Activated gamma-delta T cell (primary cell): ENCODE measurements at regions not wholly inside any gene's neighbourhood (a gene's known extent, or its start where the extent isn't known, plus 50 kb on each side); places are given as distances from the start of the nearest gene placed in this dataset.

Experiments used
- DNase-seq: peaks from one replicate; lab custom pipeline; 2025; lab: John Stamatoyannopoulos, UW

- DNase-seq = no peak
Measured at GRCh38 chr11:127304634-127305033, 304.1 kb upstream of the KIRREL3 start.

DNA sequence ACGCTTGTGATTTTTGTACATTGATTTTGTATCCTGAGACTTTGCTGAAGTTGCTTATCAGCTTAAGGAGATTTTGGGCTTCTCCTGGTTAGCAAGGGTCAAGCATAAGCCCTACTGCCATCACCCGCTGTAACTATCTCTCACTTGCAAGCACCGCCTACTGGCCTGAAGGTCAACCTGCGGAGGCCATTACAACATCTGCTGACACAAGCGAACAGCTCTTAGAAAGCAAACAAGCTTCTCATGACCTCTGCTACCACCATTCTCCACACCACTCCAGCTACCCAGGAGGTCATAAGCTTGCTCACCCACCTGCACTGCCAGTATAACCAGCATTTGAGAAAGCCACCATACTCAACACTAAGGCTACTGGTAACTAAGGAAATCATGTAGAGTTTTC lies 288.4 kb upstream of the KIRREL3 start:
- no peak for DNase-seq

DNA sequence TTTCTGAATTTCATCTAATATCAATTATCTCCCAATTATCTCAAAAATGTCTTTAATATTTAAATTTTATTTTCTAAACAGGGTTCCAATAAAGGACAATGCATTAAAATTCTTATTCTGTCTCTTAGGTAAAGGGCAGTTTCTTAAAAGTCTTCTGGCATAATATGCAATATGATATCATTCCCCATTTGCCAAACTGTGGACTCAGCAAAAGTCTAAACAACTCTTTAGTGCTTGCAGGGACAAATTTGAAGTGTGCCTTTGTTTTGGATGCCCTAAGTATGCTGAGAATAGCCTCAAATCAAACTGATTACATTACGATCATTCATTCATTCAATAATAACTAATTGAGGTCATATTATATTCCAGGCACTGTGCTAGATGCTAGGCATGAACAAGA lies 281.0 kb upstream of the KIRREL3 start:
- no peak for DNase-seq

DNA sequence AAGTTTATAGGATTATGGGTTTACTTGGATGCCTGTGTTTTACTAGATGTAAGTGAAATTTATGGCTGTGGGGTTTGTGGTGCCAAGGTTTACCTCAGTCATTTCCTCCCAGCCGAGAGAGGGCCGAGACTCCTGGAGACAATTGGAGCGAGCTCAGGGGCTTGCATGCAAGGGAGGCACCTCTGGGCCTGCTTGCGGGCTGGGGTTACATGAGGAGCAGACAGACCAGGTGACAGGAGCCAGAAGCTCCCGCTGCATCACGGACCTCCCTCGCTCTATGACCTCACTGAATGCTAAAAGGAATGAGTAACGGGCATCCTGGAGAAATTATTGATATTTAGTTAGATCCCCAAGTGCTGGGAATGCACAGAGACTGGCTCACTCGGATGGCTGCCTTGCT lies 275.2 kb upstream of the KIRREL3 start:
- no peak for DNase-seq

DNA sequence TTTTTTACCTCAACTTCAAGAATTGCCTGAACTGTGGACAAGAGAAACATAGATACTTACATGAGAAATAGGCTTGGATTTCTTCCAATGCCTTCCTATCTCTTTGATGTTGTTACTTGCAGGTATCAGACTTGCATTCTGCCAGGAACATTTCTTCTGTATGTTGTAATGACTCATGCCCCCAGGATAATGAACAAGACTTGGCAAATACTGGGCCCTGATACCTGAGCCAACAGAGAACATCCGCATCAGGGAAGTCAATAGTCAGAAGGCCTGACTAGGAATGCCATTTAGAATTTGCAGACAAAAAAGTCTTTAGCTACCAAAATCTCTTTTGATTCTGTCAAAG lies 273.7 kb upstream of the KIRREL3 start:
- no peak for DNase-seq

DNA sequence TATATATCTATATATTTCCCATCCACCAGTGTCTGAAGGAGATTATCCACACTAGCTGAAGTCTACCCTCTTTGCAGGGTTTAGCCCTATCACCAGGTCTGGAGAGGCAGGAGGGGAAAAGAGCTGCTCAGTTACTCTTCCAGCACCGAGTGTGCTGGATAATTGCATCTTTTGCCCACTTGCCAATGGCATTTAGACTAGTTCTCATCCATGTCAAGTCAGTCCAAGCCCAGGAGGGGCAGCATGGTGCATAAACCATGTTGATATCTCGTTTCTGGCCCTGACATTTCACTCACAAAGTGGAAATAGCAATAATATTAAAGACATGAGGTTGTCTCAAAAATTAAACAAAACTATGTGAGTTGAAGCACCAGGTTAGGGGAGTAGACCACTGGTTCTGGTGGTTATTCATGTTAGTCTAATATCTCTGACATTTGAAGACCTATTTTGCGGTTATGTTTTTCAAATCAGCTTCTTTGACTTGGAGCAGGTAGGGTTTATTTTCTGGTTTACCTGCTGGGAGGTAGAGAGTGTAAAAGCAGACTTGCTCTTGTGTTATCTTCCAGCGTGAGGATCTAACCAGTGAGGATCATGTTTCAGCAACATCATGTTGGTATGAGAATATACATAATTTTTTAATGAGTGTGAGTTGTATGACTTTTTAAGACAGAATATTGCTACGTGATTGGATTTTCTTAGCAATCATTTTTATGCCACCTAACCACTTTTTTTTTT lies 273.2 kb upstream of the KIRREL3 start:
- DNase-seq = no peak

DNA sequence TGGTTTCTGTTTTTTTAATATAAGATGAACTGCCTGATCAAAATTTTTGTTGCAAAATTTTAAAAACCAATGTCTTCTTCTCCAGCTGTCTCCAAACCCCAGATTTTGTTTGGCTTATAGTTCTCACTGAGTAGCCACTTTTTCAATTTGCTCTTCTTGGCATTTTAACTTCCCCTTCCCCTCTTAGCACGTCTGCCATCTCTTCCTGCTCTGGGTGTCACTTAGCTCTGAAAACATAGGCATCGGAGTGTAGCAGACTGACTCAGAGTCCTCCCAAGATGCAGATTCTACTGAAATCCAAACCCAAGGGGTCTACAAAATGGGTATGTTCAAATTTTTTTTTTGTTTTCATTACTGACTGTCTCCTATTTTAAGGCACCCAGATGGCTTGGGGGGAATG lies 270.3 kb upstream of the KIRREL3 start:
- no peak for DNase-seq

- no peak for DNase-seq
Measured at GRCh38 chr11:127269911-127270310, 269.3 kb upstream of the KIRREL3 start.

GRCh38 chr11:127268932-127269331 lies 268.4 kb upstream of the KIRREL3 start:
- DNase-seq = no peak

DNA sequence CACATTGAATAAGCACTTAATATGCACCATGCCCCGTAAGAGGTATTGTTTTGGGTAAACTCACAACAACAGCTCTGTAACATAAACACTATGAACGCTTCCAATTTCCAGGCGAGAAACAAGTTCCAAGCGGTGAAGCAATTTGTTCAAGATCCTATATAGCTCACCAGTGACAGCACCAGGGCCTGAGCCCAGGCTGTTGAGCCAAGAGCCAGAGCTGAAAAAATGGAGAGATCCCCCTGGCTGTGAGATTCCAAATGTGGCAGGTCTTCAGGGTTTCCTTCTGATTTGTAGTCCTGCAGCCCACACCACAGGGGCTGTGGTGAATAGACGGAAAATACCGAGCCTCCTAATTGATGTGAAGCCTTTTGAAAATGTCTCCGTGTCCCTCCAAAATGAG lies 268.0 kb upstream of the KIRREL3 start:
- no peak for DNase-seq

DNA sequence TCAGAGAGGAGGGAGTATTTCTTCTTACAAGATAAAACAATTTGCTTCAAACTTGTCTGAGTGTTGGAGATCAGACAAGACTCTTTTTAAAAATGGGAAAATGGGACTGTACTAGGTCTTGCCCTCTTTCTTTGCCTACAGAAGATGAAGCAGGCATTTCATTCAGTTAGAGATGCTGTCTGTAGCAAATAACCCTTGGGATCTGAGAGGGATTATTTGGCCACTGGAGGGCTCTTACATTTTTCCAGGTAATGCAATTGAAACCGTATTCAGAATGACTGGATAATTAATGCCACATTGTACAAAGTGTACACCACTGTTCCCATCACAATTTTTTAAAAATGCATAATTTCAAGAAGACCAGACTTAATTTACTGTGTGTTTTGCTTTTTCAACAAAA lies 258.5 kb upstream of the KIRREL3 start:
- no peak for DNase-seq

- DNase-seq = no peak
Measured at GRCh38 chr11:127255209-127255608, 254.6 kb upstream of the KIRREL3 start.

GRCh38 chr11:127252321-127252720 lies 251.8 kb upstream of the KIRREL3 start:
- DNase-seq = no peak

- no peak for DNase-seq
Measured at GRCh38 chr11:127249576-127249975, 249.0 kb upstream of the KIRREL3 start.

- no peak for DNase-seq
Measured at GRCh38 chr11:127248476-127248875, 247.9 kb upstream of the KIRREL3 start.

- no peak for DNase-seq
Measured at GRCh38 chr11:127247261-127247851, 246.8 kb upstream of the KIRREL3 start.

- no peak for DNase-seq
Measured at GRCh38 chr11:127242676-127243075, 242.1 kb upstream of the KIRREL3 start.

DNA sequence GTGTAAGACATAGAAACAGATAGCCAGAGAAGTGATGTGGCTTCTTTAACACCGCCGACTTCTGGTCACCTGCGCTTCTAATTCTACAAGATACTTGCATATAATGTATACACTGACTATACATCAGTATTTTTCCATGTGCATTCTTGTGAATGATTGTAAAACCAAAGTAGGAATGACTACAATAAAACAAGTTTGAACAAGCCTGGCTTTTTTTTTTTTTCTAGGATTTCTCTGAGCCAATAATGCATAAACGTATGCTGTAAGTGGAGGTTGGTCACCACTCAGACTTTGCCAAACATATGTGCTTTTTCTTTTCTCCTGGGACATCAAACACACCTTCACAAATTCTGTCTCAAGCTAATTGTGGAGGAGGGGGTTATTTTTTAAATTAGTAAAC lies 237.8 kb upstream of the KIRREL3 start:
- no peak for DNase-seq

DNA sequence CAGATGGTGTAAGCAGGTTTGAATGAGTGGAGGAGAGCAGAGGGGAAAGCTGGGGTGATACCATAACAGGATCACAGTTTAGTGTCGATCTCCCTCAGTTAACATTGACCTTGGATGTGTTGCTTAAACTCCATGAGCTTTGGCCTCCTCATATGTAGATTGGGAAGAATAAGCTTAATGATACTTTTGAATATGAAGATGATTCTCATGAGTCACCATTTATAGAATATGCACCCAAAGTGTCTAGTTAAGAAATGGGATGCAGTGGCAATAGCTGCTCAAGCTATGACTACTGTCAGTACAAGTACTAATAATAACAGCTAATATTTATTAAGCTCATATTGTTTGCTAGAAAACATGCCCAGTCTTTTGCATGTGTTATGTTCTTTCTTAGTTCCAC lies 236.2 kb upstream of the KIRREL3 start:
- DNase-seq = no peak

DNA sequence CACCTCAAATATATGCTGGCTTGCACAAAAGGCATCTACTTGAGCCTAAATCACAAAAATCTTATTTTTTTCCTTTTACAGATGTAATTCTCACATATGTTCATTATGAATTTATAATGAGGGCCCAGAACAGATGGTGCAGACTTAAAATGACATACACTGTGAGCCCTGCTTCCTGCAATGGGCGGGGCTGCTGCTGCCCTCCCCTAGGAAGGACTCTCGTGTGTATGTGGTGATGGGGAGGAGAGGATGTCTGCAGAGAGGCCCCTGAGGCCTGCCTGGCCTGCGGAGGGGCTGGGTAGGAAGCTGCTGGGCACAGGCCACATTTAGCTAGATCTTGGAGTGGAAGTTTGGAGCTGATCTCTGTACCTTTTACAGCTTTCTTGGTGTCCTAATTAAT lies 233.4 kb upstream of the KIRREL3 start:
- no peak for DNase-seq

- DNase-seq = no peak
Measured at GRCh38 chr11:127230392-127230791, 229.8 kb upstream of the KIRREL3 start.

- DNase-seq = no peak
Measured at GRCh38 chr11:127226949-127227348, 226.4 kb upstream of the KIRREL3 start.

- DNase-seq = no peak
Measured at GRCh38 chr11:127226380-127226779, 225.8 kb upstream of the KIRREL3 start.

DNA sequence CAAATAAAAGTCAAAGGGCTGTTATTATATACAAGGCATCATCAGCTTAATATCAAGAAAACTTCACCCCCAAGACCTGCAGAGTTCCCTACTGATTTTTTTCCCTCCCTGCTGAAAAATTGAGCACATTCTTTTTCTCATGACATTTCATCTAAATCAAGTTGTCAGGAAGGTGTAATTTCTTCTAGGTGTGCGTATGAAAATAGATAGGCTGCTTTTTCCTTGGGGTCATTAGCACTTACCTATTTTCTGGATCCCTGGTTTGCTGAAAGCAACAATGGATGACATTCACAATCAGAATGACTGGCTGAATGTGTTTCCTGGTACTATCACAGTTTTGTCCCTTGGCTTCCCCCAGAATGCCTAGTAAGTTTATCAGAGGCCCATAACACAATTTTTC lies 225.0 kb upstream of the KIRREL3 start:
- DNase-seq = no peak
